HG03175 (cell line): ENCODE measurements at regions not wholly inside any gene's neighbourhood (a gene's known extent, or its start where the extent isn't known, plus 50 kb on each side); places are given as distances from the start of the nearest gene placed in this dataset.
"Not testable (repeated sequence)": the region's sequence is repeated elsewhere in the genome, so short reads cannot be mapped to it uniquely, and the experiment has no call there.

Experiments used
- ATAC-seq: cut with Tn5 transposase; IDR thresholded peaks from one replicate; pipeline ENCODE4 v1.9.1; 2021; ENCODE audit warnings: mild to moderate bottlenecking, moderate library complexity; ENCODE audit not compliant: unreplicated experiment

DNA sequence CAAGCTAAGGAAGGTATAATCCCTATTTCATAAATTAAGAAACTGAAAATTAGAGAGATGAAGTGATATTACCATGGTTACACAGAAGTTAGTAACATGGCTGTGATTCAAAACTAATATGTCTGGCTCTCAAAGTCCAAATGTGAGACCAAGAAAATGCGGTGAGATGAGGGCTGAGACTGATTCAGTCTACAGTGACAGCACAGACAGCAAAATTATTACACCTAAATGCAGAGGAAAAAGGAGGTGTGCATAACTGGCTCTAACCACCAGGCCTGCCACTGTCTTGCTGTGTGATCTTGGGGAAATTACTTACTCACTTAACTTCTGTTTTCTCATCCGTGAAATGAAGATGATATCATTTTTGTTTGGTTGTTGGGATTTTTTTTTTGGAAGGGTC lies 270.0 kb upstream of the SOX9 start:
- ATAC-seq: no peak

DNA sequence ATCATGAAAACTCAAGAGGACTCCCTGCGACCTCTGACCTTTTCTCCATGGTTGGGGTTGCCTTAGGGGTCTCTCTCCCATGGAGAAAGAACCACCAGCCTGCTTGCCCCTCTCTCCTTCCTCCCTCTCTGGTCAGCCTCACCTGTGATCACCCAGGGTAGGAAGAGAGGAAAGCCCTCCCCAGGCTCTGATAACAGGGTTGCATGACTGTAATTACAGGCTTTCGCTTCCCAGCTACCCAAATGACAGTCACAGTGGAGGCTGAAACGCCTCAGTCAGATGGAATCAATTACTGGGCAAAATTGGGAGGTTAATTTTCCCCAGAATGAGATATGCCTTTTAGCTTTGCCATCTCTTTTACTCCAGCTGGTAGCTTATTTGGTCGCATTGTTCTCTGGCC lies 265.8 kb upstream of the SOX9 start:
- no peak for ATAC-seq

DNA sequence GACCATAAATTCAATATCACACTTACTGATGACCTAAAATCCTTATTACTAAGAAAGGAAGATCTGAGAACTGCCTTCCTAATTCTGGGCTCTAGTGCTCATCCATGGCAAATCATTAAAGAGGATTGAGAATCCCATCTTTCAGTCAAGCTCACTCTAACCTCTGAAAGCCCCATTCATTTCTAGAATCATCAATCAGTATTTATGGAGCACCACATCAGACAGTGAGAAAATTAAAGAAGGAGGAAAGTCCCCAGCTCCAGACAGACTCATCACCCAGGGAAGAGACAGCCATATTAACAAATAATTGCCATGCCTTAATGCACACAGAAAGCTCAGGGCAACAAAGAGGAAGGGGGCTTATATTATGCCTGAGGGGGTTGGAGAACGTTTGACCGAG lies 256.1 kb upstream of the SOX9 start:
- ATAC-seq: no peak

DNA sequence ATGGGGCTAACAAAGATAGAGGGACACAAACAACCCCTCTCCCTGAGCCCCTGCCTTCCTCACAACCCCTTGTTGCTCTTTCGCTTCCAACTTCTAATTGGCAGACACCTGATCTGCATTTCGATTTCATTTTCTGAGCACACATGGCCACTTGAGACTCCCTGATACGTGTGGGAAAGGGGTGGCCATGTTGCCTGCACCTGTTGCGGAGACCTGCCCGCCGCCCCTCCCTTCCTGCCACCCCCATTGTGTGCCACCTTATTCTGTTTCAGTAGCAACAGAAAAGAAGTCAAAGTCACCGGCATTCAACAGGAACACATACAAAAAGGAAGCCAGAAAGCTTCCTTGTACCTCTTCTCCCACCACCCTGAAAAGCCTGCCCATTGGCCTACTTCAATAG lies 254.7 kb upstream of the SOX9 start:
- ATAC-seq: no peak

DNA sequence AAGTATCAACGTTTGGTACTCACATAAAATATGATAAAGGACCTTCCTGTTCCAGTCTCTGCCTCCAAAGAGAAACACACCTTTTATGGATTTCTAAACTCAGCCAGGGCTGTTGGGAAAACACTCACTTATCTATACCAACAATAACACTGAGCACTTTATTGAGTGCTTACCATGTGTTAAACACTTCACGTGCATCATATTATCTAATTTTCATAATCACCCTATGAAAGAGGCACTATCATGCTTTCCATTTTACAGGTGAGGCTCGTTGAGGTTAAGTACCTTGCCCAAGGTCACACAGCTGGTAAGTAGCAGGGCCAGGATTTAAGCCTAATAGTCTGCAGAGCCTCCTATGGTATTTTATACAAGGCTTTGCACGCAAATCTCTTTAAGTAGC lies 251.5 kb upstream of the SOX9 start:
- no peak for ATAC-seq

DNA sequence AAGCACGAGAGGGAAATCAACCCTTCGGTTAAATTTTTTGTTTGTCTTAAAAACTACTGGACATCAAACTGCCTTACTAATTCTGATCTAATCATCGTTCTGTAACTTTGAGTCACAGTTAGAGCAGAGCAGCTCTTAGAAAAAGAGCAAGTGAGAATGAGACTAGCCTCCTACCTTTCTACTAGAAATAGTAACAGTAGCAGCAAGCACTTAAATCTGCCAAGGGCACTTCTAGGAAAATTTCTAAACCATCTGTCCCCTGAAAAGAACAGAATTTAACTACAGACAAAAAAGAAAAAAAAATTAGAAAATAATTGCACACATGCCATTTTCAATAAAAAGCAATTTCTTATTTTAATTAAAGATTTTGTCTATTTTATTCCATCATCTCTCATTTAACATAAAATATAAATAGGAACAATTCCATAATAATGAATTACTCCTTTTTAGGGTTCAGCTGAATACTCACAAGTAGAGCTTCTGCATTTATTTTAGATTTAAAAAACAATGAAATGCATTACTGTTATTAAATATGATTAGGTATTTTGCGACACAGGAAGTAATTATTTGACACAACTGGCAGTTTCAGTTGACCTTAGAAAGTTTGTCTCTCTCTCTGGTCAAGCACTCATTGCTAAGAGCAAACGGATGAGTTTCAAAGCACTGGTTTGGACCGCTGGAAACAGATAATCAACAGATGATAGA lies 250.8 kb upstream of the SOX9 start:
- ATAC-seq: no peak

DNA sequence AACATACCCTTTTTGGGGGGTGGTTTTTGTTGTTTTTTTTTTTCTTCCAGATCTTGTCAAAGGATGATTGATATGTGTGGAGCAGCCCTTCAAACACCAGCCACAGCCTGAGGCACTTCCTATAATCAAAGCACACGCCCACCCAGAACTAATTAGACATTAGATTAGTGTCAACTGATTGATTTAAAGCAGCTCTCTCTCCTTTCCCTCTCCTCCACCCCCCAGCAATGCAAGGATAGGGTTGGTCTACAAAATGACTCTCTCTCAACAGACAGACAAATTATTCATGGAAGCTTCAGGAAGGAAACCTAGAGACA lies 250.3 kb upstream of the SOX9 start:
- ATAC-seq: no peak

DNA sequence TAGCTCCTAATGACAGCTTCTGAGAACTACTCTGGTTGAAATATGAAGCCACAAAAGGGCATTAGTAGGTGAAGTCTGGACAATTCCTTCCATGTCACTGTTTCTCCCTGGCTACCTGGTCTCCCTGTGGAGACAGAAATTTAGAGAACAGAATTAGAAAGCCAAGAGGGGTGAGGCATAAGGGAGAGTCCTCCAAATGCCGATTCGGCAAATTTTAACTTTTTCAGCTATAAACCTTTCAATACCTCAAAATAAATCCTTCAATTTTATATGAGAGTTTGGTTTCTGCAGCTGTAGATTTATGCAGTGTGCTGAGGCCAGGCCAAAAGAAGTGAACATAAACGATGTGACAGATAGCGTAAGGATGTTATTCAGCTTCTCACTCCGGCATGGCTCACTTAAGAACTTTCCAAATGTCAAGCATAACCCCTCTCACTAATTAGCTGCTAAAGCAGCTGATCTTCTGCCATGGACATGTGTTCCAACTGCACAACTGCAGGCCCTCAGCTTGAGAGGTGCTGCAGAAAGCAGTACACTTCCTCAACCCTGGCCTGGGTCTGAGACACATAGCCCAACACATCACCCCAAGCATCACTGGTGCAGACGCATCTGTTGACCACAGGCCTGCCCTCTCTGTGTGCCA lies 247.9 kb upstream of the SOX9 start:
- ATAC-seq: no peak

DNA sequence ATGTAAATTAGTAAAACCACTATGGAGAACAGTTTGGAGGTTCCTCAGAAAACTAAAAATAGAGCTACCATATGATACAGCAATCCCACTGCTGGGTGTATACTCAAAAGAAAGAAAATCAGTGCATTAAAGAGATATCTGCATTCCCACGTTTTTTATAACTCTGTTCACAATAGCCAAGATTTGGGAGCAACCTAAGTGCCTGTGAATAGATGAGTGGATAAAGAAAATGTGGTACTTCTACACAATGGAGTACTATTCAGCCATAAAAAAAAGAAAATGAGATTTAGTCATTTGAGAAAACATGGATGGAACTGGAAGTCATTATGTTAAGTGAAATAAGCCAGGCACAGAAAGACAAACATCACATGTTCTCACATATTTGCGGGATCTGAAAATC lies 246.0 kb upstream of the SOX9 start:
- not testable (repeated sequence) for ATAC-seq

DNA sequence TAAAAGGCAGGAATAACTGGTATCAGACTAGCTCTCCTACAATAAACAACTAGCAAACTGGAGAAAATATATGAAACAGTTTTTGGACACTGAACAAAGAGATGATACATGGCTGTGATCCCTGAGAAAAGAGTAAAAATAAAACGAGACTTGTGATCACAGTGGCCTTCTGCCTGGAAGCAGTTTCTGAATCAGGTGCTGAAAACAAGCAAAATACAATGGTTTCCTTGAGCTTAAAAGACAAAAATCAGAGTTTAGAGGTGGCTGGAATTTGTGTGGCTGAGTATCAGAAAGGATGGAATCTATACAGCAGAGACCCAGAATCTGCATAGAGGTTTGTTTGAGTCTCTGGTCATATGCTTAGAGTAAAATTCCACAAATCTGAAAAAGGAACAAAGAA lies 242.5 kb upstream of the SOX9 start:
- no peak for ATAC-seq

DNA sequence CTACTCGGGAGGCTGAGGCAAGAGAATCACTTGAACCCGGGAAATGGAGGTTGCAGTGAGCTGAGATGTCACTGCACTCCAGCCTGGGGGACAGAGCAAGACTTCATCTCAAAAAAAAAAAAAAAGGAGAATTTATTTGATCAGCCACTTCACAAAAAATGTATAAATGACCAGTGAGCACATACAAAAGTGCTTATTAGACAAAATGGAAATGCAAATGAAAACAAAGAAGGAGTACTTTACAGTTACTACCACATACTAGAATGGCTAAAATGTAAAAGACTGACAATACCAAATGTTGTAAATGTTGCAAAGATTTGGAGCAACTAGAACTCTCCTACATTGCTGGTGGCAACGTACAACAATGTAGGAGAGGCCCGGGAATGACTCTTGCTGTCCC lies 241.8 kb upstream of the SOX9 start:
- ATAC-seq: no peak

DNA sequence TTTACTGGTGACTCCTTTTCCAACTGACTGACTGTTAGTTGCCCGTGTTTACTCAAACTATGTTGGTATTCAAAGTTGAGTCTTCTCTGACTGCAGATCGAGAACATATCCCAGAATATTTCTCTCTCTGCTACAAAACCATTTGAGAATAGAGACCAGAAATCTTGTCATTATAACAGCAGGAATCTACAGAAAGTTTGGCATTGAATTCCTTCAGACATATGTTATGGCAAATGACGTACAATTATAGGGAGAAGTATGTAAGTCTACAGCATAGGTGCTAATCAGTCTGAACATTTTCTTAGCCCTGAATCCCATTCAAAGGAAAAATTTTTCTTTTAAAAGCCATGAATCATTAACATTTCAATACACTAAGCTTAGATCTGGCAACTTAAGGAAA lies 239.8 kb upstream of the SOX9 start:
- no peak for ATAC-seq

DNA sequence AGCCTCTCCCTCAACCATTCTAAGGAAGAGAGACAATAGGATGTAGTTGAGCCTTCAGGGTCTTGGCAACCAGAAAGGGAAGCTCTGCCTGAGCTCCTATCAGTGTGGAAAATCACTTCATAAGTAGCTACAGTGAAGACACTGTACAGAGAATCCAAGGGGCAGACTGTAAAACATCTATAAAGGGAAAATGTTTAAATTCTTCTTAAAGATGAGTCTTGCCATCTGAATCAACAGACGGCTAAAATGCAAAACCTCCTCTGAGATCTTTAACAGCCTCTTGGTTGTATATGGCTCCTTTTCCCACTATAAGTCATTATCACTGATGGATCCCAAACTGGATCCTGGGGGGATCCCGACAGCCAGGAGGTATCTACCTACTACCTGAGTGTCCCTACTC lies 239.2 kb upstream of the SOX9 start:
- ATAC-seq: no peak

DNA sequence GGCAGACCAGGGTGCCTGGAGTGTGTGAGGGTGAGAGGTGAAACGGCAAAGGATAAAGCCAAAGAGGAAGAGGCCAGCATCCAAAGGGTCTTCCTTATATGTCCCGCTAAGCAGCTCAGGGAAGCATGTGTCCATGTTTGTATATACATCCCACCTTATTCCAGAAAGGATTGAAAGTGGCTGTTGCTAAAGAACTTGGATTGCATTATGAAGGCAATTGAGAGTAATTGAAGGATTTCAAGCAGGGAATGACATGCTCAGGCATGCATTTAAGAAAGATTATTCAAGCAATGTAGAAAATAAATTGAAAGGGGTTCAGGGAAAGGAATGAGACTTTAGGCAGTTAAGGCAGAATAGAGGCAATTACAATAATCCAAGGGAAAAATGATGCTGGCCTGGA lies 237.6 kb upstream of the SOX9 start:
- ATAC-seq: no peak

DNA sequence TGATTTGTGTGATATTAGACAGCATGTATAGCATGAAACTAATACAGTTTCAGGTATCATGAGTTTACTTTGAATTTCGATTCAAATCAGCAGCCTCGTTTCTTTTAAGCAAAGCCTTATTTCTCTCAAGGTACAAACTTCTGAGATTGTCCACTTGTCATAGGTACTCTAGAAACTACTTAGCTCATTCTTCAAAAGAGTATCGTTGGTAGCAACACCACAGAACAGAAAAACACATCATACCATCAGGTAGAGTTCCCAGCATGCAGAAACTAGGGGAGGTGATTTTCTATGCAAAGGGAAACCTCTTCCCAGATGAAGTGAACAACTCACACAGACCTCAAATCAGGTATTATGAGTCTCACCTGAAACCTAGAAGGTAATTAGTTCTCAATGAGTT lies 237.0 kb upstream of the SOX9 start:
- ATAC-seq: no peak

DNA sequence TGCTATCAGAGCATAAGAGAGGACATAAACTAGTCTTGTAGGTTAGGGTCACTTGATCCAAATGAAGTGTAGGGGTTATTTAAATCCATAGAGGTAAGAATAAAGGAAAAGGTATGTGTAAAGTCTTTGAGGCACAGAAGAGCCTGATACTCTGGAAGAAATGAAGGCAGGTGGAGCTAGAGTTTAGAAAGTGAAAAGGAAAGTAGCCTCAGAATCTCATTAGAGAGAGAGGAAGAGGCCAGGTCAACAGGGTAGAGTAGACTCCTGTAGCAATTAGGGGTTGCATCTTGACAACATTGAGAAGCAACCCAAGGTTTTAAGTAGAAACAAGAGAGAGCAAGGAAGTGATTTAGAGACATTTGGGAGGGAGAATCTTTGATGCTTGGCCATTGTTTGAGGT lies 235.2 kb upstream of the SOX9 start:
- ATAC-seq: no peak

DNA sequence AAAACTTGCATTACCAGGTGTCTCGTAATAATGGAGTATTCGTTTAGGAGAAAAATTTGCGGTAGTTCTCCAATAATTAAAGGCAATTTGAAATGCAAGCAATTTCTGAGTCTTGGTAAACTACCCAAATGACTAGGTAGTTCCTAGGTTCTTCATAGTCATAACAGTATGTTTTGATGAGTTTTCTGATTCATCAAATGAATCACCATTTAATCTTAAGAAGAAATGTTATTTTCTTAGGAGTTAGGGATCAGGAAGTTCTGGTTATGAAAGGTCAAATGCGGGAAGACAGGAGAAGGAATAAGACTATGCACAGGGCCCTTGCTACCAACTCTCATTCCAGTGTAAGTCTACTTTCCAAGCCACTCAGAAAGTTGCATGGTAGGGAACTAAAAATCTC lies 221.5 kb upstream of the SOX9 start:
- no peak for ATAC-seq

DNA sequence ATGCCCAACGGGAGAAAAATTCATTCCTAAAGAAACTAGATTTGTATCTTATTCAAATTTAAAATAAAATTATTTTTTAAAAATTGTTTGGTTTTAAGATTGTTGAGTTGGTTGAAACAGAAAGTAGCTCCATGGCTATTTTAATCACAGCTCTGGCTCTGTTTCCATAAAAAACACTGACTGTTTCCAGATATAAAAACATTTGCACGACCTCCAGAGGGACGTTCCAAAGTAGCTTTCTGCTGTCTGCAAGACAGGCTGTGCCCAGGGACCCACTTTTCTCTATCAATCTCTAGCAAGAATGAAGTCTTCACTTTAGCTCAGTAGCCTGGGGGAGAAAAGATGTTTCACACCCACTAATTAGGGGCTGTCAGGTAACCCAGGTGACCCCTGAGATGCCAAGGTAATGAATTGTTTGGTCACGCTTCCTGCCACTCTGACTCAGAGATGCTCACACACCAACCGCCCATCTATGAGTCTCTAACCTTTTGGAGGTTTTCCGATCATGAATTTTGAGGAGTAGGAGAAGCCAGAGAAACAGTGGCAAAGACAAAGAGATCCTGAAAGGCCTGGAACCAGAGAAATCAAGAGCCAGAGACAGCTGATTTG lies 220.1 kb upstream of the SOX9 start:
- no peak for ATAC-seq

DNA sequence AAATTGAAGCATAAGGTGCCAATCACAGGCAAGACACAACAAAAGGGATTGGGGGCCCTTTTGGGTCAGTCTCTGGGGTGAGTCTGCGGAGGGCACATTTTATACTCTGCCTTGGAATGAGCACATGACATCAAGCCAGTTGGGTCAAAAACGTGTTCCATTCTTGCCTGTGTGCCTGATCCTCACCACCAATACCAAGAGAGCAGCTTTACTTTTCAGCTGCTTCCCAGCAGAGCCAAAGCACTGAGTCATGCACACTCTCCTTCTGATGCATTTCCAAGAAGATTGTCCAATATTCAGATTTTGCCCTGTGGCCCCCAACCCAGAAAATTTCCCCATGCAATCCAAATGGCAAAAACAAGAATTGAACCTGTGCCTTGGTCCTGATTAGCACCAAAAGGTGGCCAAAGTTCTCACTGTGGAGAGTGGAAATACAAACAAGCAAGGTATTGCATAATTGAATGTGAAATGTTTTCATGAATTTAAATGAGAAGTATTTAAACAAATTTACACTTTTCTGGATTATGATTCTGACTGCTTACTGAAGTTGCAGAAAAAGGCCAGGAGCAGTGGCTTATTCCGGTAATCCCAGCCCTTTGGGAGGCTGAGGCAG lies 217.8 kb upstream of the SOX9 start:
- ATAC-seq: no peak

DNA sequence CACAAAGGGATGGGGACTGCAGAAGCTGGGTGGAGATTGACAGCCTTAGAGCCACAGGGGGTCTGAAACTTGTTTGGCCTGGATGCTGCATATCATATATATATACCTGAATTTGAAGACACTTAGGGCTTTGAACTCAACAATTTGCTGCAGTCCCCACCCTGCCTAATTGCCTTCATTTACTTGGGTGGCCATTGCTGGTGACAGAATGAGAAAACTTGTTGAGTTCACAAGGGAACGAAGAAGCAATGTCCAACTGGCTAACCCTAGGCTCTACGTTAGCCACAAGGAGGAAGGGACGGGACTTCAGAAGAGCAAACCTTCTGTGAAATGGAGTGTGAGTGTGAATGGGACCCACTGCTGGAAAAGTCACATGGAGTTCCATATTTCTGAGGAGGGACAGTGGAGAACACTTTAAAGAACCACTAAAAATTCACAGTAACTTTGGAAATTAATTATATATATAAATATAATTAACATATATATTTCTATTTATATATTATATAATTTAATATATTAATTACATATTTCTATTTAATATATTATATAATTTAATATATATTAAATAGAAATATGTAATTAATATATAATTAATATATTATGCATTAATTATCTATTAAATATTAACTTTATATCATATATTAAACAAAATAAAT lies 215.3 kb upstream of the SOX9 start:
- no peak for ATAC-seq

DNA sequence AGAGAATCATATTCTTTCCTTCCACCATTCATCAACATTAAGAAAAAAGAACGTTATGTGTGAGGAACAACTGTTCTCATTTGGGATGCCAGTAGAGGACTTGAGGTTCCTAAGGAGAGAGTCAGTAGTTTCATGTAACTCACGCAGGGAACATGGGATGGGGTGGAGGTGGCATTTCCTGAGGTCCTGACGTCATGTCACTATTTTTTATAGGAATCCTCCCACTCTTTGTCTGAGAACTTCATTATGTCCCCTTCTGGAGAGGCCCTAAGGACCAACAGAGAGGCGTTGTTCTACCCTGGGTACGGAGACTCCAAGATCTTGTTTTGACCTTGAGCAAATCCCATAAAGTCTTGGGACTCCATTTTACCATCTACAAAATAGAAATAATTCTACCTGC lies 211.7 kb upstream of the SOX9 start:
- no peak for ATAC-seq

DNA sequence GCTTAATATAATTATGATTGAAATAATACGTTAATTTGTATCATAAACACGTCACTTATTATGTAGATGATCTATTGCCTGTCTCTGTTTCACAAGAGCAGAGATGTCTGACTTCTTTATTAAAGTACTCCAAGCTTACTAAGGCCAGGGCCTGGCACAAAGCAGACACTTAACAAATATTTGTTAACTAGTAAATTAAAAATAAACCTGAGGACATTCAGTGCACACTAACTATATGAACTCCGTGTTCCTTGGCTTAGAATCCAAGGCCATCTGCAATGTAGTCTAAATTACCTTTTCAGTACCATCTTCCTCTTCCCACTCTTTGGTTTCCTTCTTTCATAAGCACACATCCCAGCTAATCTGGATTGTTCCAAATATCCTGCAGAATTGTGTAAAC lies 210.8 kb upstream of the SOX9 start:
- ATAC-seq: no peak
